ENCODE measurements at regions not wholly inside any gene's neighbourhood (a gene's known extent, or its start where the extent isn't known, plus 50 kb on each side); places are given as distances from the start of the nearest gene placed in this dataset.
A peak's percentile ranks its signal among the peaks of the same experiment; 100 is the strongest.

- DNase-seq (ENCODE audit: low read depth, low spot score): no peak
Measured at GRCh38 chr6:147756891-147757290, 248.4 kb downstream of the SAMD5 start.

- no peak for DNase-seq (ENCODE audit: low read depth, low spot score)
Measured at GRCh38 chr6:147757291-147757690, 248.8 kb downstream of the SAMD5 start.

GRCh38 chr6:147758303-147758702, 249.8 kb downstream of the SAMD5 start:
- DNase-seq (ENCODE audit: low read depth, low spot score): no peak

DNA sequence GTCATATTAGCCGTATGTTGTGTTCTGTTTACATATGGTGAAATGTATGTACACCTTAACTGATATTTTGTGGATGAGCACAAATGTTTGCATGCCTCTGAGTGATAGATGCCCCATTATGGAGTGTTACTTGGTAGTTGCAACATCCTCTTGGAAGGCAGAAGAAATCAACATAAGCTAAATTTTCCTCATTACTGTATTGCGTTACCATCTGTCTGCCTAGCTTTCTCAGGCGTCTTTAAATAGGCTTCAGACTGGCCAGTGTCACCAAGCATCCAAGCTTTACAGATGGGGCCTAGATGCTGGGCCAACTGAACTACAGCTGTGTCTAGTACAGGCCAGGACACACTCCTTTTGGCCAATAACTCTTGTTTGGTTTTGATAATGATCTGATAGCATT, 250.6 kb downstream of the SAMD5 start:
- no peak for DNase-seq (ENCODE audit: low read depth, low spot score)

GRCh38 chr6:147759536-147759935, 251.0 kb downstream of the SAMD5 start:
- no peak for DNase-seq (ENCODE audit: low read depth, low spot score)

GRCh38 chr6:147765541-147765940, 257.1 kb downstream of the SAMD5 start:
- no peak for DNase-seq (ENCODE audit: low read depth, low spot score)

DNA sequence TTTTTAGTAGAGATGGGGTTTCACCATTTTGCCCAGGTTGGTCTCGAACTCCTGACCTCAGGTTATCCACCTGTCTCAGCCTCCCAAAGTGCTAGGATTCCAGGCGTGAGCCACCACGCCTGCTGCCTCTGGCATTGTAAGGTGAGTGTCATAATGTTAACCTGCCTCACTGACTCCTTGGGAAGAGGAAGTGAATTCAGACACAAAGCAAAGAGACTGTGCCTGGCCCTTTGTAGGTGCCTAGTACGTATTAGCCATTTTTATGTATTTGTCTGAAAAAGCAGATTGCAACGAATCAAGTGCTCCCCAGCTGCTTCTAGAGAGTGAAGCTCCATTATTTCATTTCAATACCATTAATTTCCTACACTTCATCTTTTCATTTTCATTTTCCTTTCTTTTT, 260.5 kb downstream of the SAMD5 start:
- no peak for DNase-seq (ENCODE audit: low read depth, low spot score)

GRCh38 chr6:147769496-147770087, 261.1 kb downstream of the SAMD5 start:
- DNase-seq (ENCODE audit: low read depth, low spot score): no peak

GRCh38 chr6:147770221-147770620, 261.7 kb downstream of the SAMD5 start:
- DNase-seq (ENCODE audit: low read depth, low spot score): no peak

GRCh38 chr6:147772724-147773123, 264.2 kb downstream of the SAMD5 start:
- DNase-seq (ENCODE audit: low read depth, low spot score): no peak

GRCh38 chr6:147774856-147775255, 266.4 kb downstream of the SAMD5 start:
- no peak for DNase-seq (ENCODE audit: low read depth, low spot score)

DNA sequence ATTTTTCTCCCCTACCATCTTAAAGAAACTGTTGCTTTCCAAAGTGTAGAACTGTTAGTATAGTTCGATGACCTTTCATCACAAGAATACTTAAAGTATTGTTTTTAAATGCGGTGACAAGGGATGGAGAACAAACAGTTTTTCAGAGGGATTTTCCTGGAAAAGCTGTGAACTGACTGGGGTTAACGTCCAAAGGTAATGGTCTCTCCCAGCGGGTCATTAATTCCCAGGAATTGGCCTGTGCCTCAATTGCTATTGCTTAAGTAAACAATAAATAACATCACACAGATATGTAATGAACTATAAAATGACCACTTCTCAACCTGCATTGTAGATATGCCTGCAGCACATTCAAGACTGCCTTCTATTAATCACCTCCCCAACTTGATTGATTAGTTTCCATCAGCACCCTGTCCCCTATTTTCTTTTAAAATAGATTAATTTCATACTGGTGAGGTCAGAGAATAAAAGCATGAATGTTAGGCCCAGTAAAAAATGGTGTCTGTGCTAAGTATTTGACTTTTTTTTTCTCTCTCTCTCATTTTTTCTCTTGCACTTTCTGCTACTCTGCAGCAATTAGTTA, 268.2 kb downstream of the SAMD5 start:
- no peak for DNase-seq (ENCODE audit: low read depth, low spot score)

DNA sequence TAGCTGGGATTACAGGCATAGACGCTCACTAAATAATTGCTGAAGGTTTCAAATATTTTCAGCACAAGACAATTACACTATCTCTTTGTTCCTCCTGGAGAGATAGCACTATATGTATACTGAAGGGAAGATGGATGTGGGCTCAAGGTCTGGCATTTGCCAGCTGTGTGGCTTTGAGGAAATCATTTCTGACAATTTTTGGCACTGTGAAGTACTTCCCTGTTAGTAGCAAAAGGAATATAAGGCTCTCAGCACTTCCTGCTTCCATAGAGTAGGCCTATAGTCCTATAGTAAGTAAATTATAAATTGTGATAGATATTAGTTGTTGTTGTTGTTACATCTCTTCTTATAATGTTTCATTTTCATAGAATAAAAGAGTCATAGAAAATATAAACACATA, 271.1 kb downstream of the SAMD5 start:
- DNase-seq (ENCODE audit: low read depth, low spot score): no peak

- peak; percentile 30 for DNase-seq (ENCODE audit: low read depth, low spot score)
Measured at GRCh38 chr6:147782302-147782701, 273.8 kb downstream of the SAMD5 start.

GRCh38 chr6:147784371-147784770, 275.9 kb downstream of the SAMD5 start:
- DNase-seq (ENCODE audit: low read depth, low spot score): no peak

- no peak for DNase-seq (ENCODE audit: low read depth, low spot score)
Measured at GRCh38 chr6:147787417-147787816, 278.9 kb downstream of the SAMD5 start.

DNA sequence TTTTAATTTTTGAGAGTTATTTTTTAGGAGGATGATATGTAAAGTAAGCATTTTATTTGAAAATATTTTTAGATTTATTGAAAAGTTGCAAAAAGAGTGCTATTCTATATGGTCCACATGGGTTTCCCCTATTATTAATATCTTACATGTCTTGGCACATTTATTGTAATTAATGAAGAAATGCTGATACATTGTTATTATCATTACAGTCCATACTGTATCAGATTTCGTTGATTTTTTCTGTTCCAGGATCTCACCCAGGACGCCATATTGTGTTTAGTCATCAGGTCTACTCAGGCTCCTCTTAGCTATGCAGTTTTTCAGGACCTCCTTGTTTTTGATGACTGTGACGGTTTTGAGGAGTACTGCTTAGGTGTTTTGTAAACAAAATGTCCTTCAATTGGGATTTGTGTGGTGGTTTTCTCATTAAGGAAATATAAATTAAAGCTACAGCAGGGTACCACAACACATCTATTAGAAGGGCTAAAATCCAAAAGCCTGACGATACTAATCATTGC, 281.0 kb downstream of the SAMD5 start:
- no peak for DNase-seq (ENCODE audit: low read depth, low spot score)

GRCh38 chr6:147793871-147794643, 285.6 kb downstream of the SAMD5 start:
- no peak for DNase-seq (ENCODE audit: low read depth, low spot score)

DNA sequence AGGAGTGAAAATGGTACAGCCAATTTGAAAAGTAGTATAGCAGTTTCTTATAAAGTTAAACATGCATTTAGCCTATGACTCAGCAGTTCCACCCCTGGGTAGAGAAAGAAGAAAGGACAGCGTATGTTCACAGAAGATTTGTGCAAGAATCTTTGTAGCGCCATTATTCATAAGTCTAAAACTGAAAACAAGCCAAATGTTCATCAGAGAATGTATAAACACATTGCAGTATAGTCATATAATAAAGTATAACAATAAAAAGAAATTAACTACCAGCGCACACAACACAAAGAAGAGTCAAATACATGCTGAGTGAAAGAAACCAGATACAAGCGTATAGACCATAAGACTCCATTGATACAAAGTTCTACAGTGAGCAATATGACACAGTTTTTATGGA, 294.0 kb downstream of the SAMD5 start:
- DNase-seq (ENCODE audit: low read depth, low spot score): no peak

DNA sequence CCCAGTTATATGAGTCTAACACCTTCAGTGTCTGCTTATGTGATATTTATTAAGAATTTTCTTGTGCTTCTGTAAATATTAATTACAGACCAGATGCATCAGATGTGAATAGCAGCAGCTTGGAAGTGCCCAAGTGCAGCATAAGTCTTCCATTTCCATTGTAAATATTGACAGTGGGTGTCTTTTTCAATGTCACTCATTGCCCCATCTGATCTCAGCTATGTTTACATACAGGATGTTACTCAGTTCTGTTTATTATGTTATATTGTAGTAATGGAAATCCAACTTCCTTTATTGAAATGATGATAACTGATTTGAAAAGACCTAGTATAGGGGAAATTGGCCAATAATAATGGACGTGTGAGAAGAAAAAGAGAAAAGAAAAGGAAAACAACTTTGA, 296.7 kb downstream of the SAMD5 start:
- no peak for DNase-seq (ENCODE audit: low read depth, low spot score)

DNA sequence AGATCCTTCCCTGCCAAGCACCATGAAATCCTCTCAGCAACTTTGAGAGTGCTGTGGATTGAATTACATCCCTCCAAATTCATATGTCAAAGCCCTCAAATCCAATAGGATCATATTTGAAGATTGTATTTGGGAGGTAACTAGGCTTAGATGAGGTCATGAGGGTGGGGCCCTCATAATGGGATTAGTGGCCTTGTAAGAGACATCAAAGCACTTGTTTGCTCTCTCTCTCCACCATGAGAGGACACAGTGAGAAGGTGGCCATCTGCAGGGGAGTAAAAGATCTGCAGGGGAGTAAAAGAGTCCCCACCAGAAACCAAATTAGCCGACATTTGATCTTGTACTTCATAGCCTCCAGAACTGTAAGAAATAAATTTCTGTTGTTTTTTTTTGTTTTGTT, 298.2 kb downstream of the SAMD5 start:
- DNase-seq (ENCODE audit: low read depth, low spot score): no peak

- DNase-seq (ENCODE audit: low read depth, low spot score): no peak
Measured at GRCh38 chr6:147808640-147809039, 300.1 kb downstream of the SAMD5 start.
